VCaP (cell line): ENCODE measurements at regions not wholly inside any gene's neighbourhood (a gene's known extent, or its start where the extent isn't known, plus 50 kb on each side); places are given as distances from the start of the nearest gene placed in this dataset.

Experiments
- H3K27ac ChIP-seq: fragments of 450-650 bp; 2 replicates; pipeline ENCODE4 v1.5.1; 2017
- TF ChIP-seq, protein P1 (sequence below): fragments of 450-650 bp; conservative IDR thresholded peaks from 2 replicates; pipeline ENCODE4 v1.5.1; 2017; ENCODE audit warnings: mild to moderate bottlenecking, moderate library complexity

DNA sequence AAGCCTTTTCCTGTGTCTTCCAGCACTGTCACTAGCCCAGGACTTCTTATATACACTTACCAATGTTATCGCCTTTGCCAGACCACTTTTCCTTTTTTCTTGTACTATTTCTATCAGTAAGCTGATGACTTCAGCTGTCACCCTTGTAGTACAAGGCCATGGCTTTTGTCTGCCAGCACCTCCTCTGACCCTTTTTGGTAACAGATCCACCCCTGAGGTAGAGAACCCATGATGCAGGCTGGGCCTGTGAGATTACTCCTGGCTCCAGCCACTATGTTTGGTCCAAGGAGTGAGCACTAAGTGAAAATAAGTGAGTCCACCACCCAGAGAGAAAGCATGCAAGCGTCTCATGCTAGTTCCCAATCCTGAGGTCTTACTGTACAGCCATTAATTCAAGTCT is 406.7 kb downstream of the MLLT3 start:
- TF ChIP-seq, protein P1, sequence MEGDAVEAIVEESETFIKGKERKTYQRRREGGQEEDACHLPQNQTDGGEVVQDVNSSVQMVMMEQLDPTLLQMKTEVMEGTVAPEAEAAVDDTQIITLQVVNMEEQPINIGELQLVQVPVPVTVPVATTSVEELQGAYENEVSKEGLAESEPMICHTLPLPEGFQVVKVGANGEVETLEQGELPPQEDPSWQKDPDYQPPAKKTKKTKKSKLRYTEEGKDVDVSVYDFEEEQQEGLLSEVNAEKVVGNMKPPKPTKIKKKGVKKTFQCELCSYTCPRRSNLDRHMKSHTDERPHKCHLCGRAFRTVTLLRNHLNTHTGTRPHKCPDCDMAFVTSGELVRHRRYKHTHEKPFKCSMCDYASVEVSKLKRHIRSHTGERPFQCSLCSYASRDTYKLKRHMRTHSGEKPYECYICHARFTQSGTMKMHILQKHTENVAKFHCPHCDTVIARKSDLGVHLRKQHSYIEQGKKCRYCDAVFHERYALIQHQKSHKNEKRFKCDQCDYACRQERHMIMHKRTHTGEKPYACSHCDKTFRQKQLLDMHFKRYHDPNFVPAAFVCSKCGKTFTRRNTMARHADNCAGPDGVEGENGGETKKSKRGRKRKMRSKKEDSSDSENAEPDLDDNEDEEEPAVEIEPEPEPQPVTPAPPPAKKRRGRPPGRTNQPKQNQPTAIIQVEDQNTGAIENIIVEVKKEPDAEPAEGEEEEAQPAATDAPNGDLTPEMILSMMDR = no peak
- no peak overlapping the region for H3K27ac ChIP-seq

DNA sequence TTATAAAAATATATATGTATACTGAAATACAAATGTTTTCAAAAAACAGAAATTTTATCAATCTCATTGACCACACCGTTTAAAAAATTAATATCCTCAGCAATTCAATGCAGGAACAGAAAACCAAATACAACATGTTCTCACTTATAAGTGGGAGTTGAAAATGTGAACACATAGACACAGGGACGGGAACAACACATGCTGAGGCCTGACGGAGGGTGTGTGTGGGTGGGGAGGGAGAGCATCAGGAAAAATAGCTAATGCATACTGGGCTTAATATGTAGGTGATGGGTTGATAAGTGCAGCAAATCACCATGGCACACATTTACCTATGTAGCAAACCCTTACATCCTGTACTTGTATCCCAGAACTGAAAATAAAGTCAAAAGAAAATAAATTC is 409.5 kb downstream of the MLLT3 start:
- TF ChIP-seq, protein P1 = no peak

GRCh38 chr9:20209391-20210340 is 412.6 kb downstream of the MLLT3 start:
- H3K27ac ChIP-seq = no peak overlapping the region
- TF ChIP-seq, protein P1 = no peak

More for the DNA sequence above, 409.5 kb downstream of the MLLT3 start:
- H3K27ac ChIP-seq = no peak overlapping the region

DNA sequence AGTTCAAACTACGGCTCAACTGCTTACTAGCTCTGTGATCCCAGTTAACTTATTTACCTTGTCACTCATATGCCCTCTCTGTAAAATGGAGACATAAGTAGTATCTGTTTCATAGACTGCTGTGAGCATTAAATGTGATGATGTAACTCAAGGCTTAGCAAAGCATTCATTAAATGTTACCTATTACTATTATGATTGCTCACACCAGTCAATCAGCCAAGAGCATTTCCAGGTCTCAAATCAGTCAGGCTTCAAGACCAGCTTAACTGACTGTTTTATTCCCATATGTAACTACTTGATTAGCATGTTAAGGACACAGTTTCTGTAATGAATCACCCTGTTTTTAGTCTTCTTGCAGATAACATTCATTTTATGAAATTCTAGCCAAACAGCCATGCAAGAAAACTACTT is 413.3 kb downstream of the MLLT3 start:
- TF ChIP-seq, protein P1 = no peak

DNA sequence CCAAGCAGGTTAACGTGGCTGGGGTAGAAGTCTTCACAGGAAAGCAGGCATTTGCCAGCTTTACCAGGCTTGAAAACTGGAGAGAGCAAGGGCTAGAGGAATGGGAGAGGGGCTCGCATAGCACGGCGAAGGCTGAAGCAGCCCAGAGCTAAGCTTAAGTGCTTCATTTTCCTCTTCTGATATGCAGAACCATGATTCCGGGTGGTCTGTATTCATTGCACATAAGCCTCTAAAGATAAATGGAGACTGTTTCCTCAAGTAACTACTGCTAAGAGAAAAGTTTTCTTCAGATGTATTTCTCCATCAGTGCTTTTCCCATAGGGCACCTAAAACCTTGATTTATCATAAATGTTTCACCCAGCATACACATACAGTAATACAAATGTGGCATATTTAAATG is 414.1 kb downstream of the MLLT3 start:
- H3K27ac ChIP-seq = no peak overlapping the region
- TF ChIP-seq, protein P1 = no peak

More for the DNA sequence above, 413.3 kb downstream of the MLLT3 start:
- H3K27ac ChIP-seq = no peak overlapping the region

- TF ChIP-seq, protein P1 = no peak
- H3K27ac ChIP-seq = no peak overlapping the region
Measured at GRCh38 chr9:20207176-20207575, 415.1 kb downstream of the MLLT3 start.

DNA sequence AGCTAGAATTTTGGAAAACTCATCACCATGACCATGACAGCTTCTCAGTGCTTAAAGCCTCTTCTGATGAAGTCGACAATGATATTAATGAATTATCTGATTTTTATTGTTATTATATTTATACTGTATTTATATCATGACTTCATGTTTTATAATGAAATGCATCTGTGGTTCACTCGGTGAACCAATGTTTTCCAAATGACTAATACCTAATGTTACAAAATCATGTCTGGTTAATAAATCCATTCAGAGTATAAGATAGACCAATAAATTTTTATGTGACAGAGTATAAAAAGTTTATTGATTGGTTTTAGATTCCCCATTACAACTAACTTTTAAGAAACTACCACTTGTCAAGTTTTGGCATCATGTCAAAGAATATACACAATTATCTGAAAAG is 416.5 kb downstream of the MLLT3 start:
- TF ChIP-seq, protein P1 = no peak
- no peak overlapping the region for H3K27ac ChIP-seq
